ENCODE measurements at regions not wholly inside any gene's neighbourhood (a gene's known extent, or its start where the extent isn't known, plus 50 kb on each side); places are given as distances from the start of the nearest gene placed in this dataset.

DNA sequence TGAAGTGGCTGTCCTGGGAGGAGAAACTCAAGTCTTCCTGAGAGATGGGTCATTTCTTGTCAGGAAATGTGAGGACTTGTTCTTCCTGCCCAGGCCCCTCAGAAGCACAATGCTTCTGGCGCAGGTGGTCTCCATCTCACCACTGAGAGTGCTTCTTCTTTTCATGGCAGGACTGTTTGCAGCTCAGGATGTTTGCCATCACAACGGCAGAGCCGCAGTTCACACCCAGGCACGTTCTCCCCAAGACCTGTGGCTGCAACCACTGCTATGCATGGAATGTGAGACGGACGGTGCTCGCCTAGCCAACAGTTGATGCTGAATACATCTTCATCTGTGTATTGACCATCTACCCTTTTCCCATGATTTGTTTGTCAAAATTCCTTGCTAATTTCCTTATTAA is 216.3 kb downstream of the GADD45G start:
- TF ChIP-seq GATA2 (IDR thresholded peaks at IDR 0.05; ENCODE audit: low read depth, low read length): no peak
- no peak for TF ChIP-seq GATA3 (IDR thresholded peaks at IDR 0.05; ENCODE audit: low read depth, low read length)

All from SH-SY5Y (cell line).